Parathyroid adenoma (tissue), 2 donors: ENCODE measurements at regions not wholly inside any gene's neighbourhood (a gene's known extent, or its start where the extent isn't known, plus 50 kb on each side); places are given as distances from the start of the nearest gene placed in this dataset.

ENCODE experiments used
- H2AFZ ChIP-seq: fragments of 300-600 bp; sonication (generic); one replicate; pipeline ENCODE4 v1.7.0; 2017; ENCODE audit warnings: antibody characterized with exemption, mild to moderate bottlenecking
- H3K27ac ChIP-seq: fragments of 300-600 bp; sonication (generic); one replicate; pipeline ENCODE4 v1.7.0; 2017
- H3K27me3 ChIP-seq: fragments of 300-600 bp; sonication (generic); one replicate; pipeline ENCODE4 v1.7.0; 2017; ENCODE audit warnings: low read length; ENCODE audit not compliant: control insufficient read depth, insufficient read depth
- H3K36me3 ChIP-seq: fragments of 300-600 bp; sonication (generic); one replicate; pipeline ENCODE4 v1.7.0; 2017; ENCODE audit warnings: low read length; ENCODE audit not compliant: control insufficient read depth, insufficient read depth
- H3K4me1 ChIP-seq: fragments of 300-600 bp; sonication (generic); one replicate; pipeline ENCODE4 v1.7.0; 2017; ENCODE audit warnings: control low read depth
- H3K4me2 ChIP-seq: fragments of 300-600 bp; sonication (generic); one replicate; pipeline ENCODE4 v1.7.0; 2017; ENCODE audit warnings: low read length
- H3K4me3 ChIP-seq: fragments of 300-600 bp; sonication (generic); one replicate; pipeline ENCODE4 v1.7.0; 2017; ENCODE audit warnings: low read depth, low read length
- H3K79me2 ChIP-seq: fragments of 300-600 bp; sonication (generic); one replicate; pipeline ENCODE4 v1.7.0; 2017; ENCODE audit warnings: control low read depth
- H3K9ac ChIP-seq: fragments of 300-600 bp; sonication (generic); one replicate; pipeline ENCODE4 v1.7.0; 2017; ENCODE audit warnings: mild to moderate bottlenecking
- H3K9me3 ChIP-seq: fragments of 300-600 bp; sonication (generic); one replicate; pipeline ENCODE4 v1.7.0; 2017; ENCODE audit warnings: low read length; ENCODE audit not compliant: control insufficient read depth
- TF ChIP-seq, protein P1 (sequence below): fragments of 300-600 bp; sonication (generic); IDR thresholded peaks from one replicate; pipeline ENCODE4 v1.7.0; 2017; ENCODE audit warnings: antibody characterized with exemption, mild to moderate bottlenecking
- donor health status: primary hyperparathyroidism.

GRCh38 chr6:148074738-148075137 is 267.9 kb upstream of the SASH1 start:
- H3K4me3 ChIP-seq = no peak overlapping the region
- TF ChIP-seq, protein P1, sequence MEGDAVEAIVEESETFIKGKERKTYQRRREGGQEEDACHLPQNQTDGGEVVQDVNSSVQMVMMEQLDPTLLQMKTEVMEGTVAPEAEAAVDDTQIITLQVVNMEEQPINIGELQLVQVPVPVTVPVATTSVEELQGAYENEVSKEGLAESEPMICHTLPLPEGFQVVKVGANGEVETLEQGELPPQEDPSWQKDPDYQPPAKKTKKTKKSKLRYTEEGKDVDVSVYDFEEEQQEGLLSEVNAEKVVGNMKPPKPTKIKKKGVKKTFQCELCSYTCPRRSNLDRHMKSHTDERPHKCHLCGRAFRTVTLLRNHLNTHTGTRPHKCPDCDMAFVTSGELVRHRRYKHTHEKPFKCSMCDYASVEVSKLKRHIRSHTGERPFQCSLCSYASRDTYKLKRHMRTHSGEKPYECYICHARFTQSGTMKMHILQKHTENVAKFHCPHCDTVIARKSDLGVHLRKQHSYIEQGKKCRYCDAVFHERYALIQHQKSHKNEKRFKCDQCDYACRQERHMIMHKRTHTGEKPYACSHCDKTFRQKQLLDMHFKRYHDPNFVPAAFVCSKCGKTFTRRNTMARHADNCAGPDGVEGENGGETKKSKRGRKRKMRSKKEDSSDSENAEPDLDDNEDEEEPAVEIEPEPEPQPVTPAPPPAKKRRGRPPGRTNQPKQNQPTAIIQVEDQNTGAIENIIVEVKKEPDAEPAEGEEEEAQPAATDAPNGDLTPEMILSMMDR = no peak

GRCh38 chr6:148075352-148075751 is 267.3 kb upstream of the SASH1 start:
- H3K36me3 ChIP-seq = no peaks in the 10 kb centered on the region
- H3K79me2 ChIP-seq = no peaks in the 10 kb centered on the region
- H3K27ac ChIP-seq = no peak overlapping the region
- no peak overlapping the region for H2AFZ ChIP-seq
- TF ChIP-seq, protein P1 = no peak
- H3K4me1 ChIP-seq = no peaks in the 10 kb centered on the region
- no peaks in the 10 kb centered on the region for H3K9me3 ChIP-seq
- no peak overlapping the region for H3K4me3 ChIP-seq
- H3K4me2 ChIP-seq = no peak overlapping the region
- H3K9ac ChIP-seq = no peak overlapping the region
- no peaks in the 10 kb centered on the region for H3K27me3 ChIP-seq

More at GRCh38 chr6:148074738-148075137, 267.9 kb upstream of the SASH1 start:
- H3K79me2 ChIP-seq = no peaks in the 10 kb centered on the region
- H2AFZ ChIP-seq = no peak overlapping the region
- H3K27me3 ChIP-seq = no peaks in the 10 kb centered on the region
- no peak overlapping the region for H3K27ac ChIP-seq
- no peaks in the 10 kb centered on the region for H3K36me3 ChIP-seq
- H3K4me1 ChIP-seq = no peaks in the 10 kb centered on the region
- no peak overlapping the region for H3K9ac ChIP-seq
- no peak overlapping the region for H3K4me2 ChIP-seq
- H3K9me3 ChIP-seq = no peaks in the 10 kb centered on the region

GRCh38 chr6:148076051-148076450 is 266.6 kb upstream of the SASH1 start:
- Histone ChIP-seq H3K4me3 (no peak overlapping the region), H2AFZ (no peak overlapping the region), H3K4me2 (no peak overlapping the region), H3K36me3 (no peaks in the 10 kb centered on the region), H3K9ac (no peak overlapping the region), H3K27ac (no peak overlapping the region), H3K79me2 (no peaks in the 10 kb centered on the region), H3K4me1 (no peaks in the 10 kb centered on the region), H3K9me3 (no peaks in the 10 kb centered on the region), H3K27me3 (no peaks in the 10 kb centered on the region)
- TF ChIP-seq, protein P1 = no peak

DNA sequence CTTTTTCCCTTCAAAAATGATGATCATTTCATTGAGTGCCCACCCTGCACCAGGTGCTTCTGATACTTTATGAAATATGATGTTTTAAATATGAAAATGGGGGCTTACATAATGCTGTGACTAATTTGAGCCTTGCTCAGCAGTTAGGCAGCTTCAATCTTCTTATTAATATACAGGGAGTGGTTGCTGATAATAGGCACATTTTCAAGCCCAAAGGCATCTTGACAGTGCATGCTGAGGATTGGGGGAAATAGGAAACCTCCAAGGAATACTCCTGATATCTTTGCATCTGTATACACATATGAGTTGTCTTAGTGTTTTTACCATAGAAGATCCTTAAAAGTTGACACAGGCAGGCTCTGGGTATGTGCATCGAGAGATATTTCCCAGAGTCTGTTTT is 262.3 kb upstream of the SASH1 start:
- Histone ChIP-seq H3K4me3 (no peak overlapping the region), H3K9me3 (no peaks in the 10 kb centered on the region), H2AFZ (no peak overlapping the region)

DNA sequence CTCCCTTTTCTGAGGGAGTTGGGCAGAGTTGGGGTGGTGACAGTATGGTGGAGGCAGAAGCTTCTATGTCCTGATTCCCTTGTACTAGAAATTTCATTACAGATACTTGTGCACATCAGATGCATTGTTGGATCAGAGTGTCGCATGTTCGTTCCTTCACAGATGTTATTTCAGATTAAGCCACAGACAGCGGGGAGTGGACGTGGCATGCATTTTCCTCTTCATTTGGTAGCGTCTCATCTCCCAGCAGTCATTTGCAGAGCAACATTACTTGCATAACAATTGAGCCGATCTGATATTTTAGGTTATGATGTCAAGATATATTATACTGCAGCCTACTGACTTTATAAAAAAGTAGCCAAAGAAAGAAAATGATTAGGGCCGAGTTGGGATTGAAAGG is 261.6 kb upstream of the SASH1 start:
- H2AFZ ChIP-seq = no peak overlapping the region
- TF ChIP-seq, protein P1 = no peak
- H3K9me3 ChIP-seq = peaks cover 1% of the 10 kb centered on the region
- no peaks in the 10 kb centered on the region for H3K79me2 ChIP-seq
- no peak overlapping the region for H3K4me3 ChIP-seq
- no peaks in the 10 kb centered on the region for H3K27me3 ChIP-seq
- no peak overlapping the region for H3K4me2 ChIP-seq
- H3K4me1 ChIP-seq = no peaks in the 10 kb centered on the region
- H3K36me3 ChIP-seq = no peaks in the 10 kb centered on the region
- H3K27ac ChIP-seq = no peak overlapping the region
- H3K9ac ChIP-seq = no peak overlapping the region

More for the DNA sequence above, 262.3 kb upstream of the SASH1 start:
- Histone ChIP-seq H3K4me2 (no peak overlapping the region), H3K79me2 (no peaks in the 10 kb centered on the region), H3K9ac (no peak overlapping the region), H3K4me1 (no peaks in the 10 kb centered on the region), H3K27me3 (no peaks in the 10 kb centered on the region), H3K27ac (no peak overlapping the region), H3K36me3 (no peaks in the 10 kb centered on the region)
- TF ChIP-seq, protein P1 = no peak
